MCF 10A (cell line): ENCODE measurements at regions not wholly inside any gene's neighbourhood (a gene's known extent, or its start where the extent isn't known, plus 50 kb on each side); places are given as distances from the start of the nearest gene placed in this dataset.

Experiments used
- BruUV-seq: library from RNA; stranded (reverse); fragments of 400-500 nt; replicated peaks from 2 replicates; lab custom pipeline; 2021; lab: Mats Ljungman, UMichigan
- CTCF ChIA-PET: fragments of 300-600 bp; sonication (Branson Sonifier 250); formaldehyde crosslinking; extraction: SDS; loops from one replicate; lab custom pipeline; 2021; ENCODE audit warnings: antibody characterized with exemption, inconsistent platforms; lab: Yijun Ruan, JAX
- POLR2A ChIA-PET: fragments of 300-600, 350-650 bp; sonication (Branson Sonifier 250); formaldehyde crosslinking; extraction: SDS; loops from one replicate; lab custom pipeline; 2020; ENCODE audit warnings: antibody characterized with exemption, inconsistent platforms; lab: Yijun Ruan, JAX
- DNase-seq: peaks from one replicate; pipeline ENCODE4 v3.0.0-alpha.2; 2018; ENCODE audit not compliant: unreplicated experiment
- H3K27ac Mint-ChIP-seq: one replicate; pipeline ENCODE4 v1.8.0; 2022; ENCODE audit warnings: mild to moderate bottlenecking, low read depth, mixed read lengths; ENCODE audit not compliant: unreplicated experiment
- H3K27me3 Mint-ChIP-seq: one replicate; pipeline ENCODE4 v1.8.0; 2022; ENCODE audit warnings: mixed read lengths; ENCODE audit not compliant: insufficient read depth, unreplicated experiment
- H3K36me3 Mint-ChIP-seq: one replicate; pipeline ENCODE4 v1.8.0; 2022; ENCODE audit warnings: mild to moderate bottlenecking, moderate library complexity, mixed read lengths; ENCODE audit not compliant: insufficient read depth, unreplicated experiment
- H3K4me1 Mint-ChIP-seq: one replicate; pipeline ENCODE4 v1.8.0; 2022; ENCODE audit warnings: mixed read lengths; ENCODE audit not compliant: insufficient read depth, unreplicated experiment
- H3K4me3 Mint-ChIP-seq: one replicate; pipeline ENCODE4 v1.8.0; 2022; ENCODE audit warnings: mild to moderate bottlenecking, moderate library complexity, mixed read lengths; ENCODE audit not compliant: unreplicated experiment
- H3K9me3 Mint-ChIP-seq: one replicate; pipeline ENCODE4 v1.8.0; 2022; ENCODE audit warnings: mixed read lengths; ENCODE audit not compliant: unreplicated experiment
- CTCF ChIP-seq: fragments of 200-600 bp; IDR thresholded peaks from one replicate; pipeline ENCODE4 v1.8.0; 2022; ENCODE audit warnings: antibody characterized with exemption, mild to moderate bottlenecking; ENCODE audit not compliant: unreplicated experiment
- intact Hi-C: fragments of 100-400 bp; cut with micrococcal nuclease; formaldehyde crosslinking; loops from 2 replicates; pipeline ENCODE4 v1.14.1; 2022

GRCh38 chr2:187158452-187158851 is 289.6 kb downstream of the CALCRL start:
- intact Hi-C loops = no loop called here
- Mint-ChIP-seq H3K4me1 (no peaks in the 10 kb centered on the region), H3K27ac (no peak overlapping the region), H3K27me3 (no peaks in the 10 kb centered on the region), H3K9me3 (peaks cover 5% of the 10 kb centered on the region), H3K36me3 (no peaks in the 10 kb centered on the region), H3K4me3 (no peak overlapping the region)
- no peak for DNase-seq
- ChIA-PET CTCF (interaction anchor here (1.2 kb wide), 1 partner anchor 15 kb away, joined by 3 read pairs; no protein-coding TSS in a partner anchor), POLR2A (no interaction called here)
- no peak for TF ChIP-seq CTCF
- BruUV-seq = no TSS peak

- POLR2A ChIA-PET = no interaction called here
Measured at GRCh38 chr2:187157046-187157445, 291.0 kb downstream of the CALCRL start.

GRCh38 chr2:187155476-187155875 is 292.6 kb downstream of the CALCRL start:
- H3K27ac Mint-ChIP-seq = no peak overlapping the region
- TF ChIP-seq CTCF = no peak
- H3K4me3 Mint-ChIP-seq = no peak overlapping the region
- H3K9me3 Mint-ChIP-seq = peaks cover 5% of the 10 kb centered on the region
- ChIA-PET POLR2A (interaction anchor here (0.6 to 0.7 kb wide), 2 partner anchors 245 to 614 kb away, joined by 3 read pairs; no protein-coding TSS in a partner anchor), CTCF (no interaction called here)
- no peaks in the 10 kb centered on the region for H3K4me1 Mint-ChIP-seq
- BruUV-seq = no TSS peak
- H3K27me3 Mint-ChIP-seq = no peaks in the 10 kb centered on the region
- intact Hi-C loops = no loop called here
- DNase-seq = no peak
- H3K36me3 Mint-ChIP-seq = no peaks in the 10 kb centered on the region

More at GRCh38 chr2:187157046-187157445, 291.0 kb downstream of the CALCRL start:
- Mint-ChIP-seq H3K4me1 (no peaks in the 10 kb centered on the region), H3K27ac (no peak overlapping the region), H3K27me3 (no peaks in the 10 kb centered on the region), H3K4me3 (no peak overlapping the region), H3K36me3 (no peaks in the 10 kb centered on the region), H3K9me3 (peaks cover 5% of the 10 kb centered on the region)
- BruUV-seq = no TSS peak
- CTCF ChIA-PET = interaction anchor here (1.2 kb wide), 1 partner anchor 17 kb away, joined by 3 read pairs; no protein-coding TSS in a partner anchor
- intact Hi-C loops = no loop called here
- no peak for TF ChIP-seq CTCF
- no peak for DNase-seq

- peak; percentile 14 for DNase-seq
- no peaks in the 10 kb centered on the region for H3K27me3 Mint-ChIP-seq
- TF ChIP-seq CTCF = no peak
- no TSS peak for BruUV-seq
- no peak overlapping the region for H3K4me3 Mint-ChIP-seq
- peaks cover 5% of the 10 kb centered on the region for H3K9me3 Mint-ChIP-seq
- H3K27ac Mint-ChIP-seq = no peak overlapping the region
- no peaks in the 10 kb centered on the region for H3K36me3 Mint-ChIP-seq
- ChIA-PET POLR2A (no interaction called here), CTCF (no interaction called here)
- intact Hi-C loops = no loop called here
- H3K4me1 Mint-ChIP-seq = peaks cover 5% of the 10 kb centered on the region
Measured at GRCh38 chr2:187150670-187151069, 297.4 kb downstream of the CALCRL start.
